GM18498 (cell line): ENCODE measurements at regions not wholly inside any gene's neighbourhood (a gene's known extent, or its start where the extent isn't known, plus 50 kb on each side); places are given as distances from the start of the nearest gene placed in this dataset.
"Not testable (repeated sequence)": the region's sequence is repeated elsewhere in the genome, so short reads cannot be mapped to it uniquely, and the experiment has no call there.

Experiments used
- ATAC-seq: cut with Tn5 transposase; IDR thresholded peaks from one replicate; pipeline ENCODE4 v1.9.1; 2021; ENCODE audit warnings: mild to moderate bottlenecking, moderate library complexity; ENCODE audit not compliant: unreplicated experiment

- ATAC-seq, result no peak
Measured at GRCh38 chr5:32534041-32534440, 51.3 kb upstream of the SUB1 start.

GRCh38 chr5:32531885-32532520, 53.4 kb upstream of the SUB1 start:
- ATAC-seq, result peak; percentile 69

DNA sequence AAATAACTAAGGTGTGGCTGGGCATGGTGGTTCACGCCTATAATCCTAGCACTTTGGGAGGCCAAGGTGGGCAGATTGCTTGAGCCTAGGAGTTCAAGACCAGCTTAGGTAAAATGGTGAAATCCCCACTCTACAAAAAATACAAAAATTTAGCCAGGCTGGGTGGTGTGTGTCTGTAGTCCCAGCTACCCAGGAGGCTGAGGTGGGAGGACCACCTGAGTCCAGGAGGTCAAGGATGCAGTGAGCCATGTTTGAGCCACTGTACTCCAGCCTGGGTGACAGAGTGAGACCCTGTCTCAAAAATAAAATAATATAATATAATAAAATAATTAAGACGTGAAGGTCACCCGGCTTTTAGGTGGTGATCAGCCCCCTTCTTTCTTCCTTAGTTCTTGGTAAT, 58.0 kb upstream of the SUB1 start:
- ATAC-seq, result not testable (repeated sequence)

DNA sequence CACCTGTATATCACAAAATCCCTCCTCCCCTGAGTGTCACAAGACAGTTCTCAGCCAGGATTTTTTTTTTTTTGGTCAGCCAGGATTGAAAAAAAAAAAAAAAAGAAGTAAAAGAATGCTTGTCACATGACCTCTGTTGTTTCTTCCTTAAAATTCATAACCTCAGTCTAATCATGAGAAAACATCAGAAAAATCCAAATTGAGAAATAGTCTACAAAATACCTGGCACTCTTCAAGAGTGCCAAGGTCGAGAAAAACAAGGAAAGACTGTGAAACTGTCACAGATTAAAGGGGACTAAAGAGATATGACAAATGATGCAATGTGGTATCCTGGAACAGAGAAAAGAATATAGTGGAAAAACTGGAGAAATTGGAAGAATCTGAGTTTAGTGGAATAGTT, 58.5 kb upstream of the SUB1 start:
- no peak for ATAC-seq

GRCh38 chr5:32523625-32524024, 61.7 kb upstream of the SUB1 start:
- no peak for ATAC-seq

DNA sequence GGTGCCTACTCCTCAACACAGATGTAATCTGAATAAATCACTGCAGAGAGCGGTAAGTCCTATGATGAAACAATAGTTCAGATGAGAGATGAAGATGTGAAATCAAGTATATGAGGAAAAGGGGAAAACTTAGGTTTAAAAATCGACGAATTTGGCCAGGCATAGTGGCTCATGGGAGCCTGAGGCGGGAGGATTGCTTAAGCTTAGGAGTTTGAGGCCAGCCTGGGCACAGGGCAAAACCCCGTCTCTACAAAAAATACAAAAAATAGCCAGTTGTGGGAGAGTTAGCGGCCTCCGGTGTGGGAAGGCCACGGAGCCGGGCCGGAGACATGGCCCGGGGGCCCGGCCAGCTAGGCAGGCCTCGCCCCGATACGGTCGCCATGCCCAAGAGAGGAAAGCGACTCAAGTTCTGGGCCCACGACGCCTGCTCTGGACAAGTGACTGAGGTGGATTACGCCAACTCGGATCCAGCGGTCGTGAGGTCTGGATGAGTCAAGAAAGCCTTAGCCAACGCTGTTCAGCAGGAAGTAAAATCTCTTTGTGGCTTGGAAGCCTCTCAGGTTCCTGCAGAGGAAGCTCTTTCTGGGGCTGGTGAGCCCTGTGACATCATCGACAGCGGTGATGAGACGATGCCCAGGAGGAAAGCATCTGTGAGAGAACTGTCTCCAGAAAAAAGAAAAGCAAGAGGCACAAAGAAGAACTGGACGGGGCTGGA, 62.8 kb upstream of the SUB1 start:
- ATAC-seq, result no peak

DNA sequence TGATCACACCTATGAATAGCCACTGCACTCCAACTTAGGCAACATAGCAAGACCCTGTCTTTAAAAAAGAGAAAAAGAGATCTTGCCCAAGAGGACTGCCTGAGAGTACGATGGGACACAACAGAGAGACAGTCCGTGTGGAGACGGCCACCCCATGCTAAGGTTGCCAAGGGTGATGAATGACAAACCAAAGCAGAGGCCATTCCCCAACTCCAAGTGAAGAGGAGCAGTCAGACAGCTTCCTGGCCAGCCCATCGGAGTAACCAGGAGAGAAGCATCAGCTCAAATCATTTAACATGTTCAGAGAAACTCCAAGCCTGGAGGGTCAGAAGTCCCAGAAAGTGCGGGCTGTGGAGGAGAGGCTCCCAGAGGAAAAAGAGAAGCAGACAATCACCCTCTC, 63.9 kb upstream of the SUB1 start:
- no peak for ATAC-seq

- no peak for ATAC-seq
Measured at GRCh38 chr5:32520972-32521371, 64.4 kb upstream of the SUB1 start.

GRCh38 chr5:32520356-32520755, 65.0 kb upstream of the SUB1 start:
- ATAC-seq, result no peak

- no peak for ATAC-seq
Measured at GRCh38 chr5:32519508-32519907, 65.8 kb upstream of the SUB1 start.

DNA sequence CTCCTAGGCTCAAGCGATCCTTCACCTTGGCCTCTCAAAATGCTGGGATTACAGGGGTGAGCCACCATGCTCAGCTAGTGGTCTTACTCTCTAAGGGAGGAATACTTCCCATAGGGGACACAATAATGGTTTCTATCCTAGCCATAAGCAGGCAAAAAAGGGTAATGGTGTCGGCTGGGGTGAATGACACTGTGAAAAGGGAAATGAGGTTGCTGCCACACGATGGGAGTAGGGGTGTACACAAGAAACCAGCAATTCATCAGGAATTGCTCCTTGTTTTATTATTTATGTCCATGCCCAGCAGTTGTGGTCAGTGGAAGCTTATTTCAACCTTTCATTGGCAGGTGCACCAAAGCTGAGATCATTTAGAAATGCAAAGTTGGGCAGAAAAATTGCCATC, 70.3 kb upstream of the ZFR start:
- ATAC-seq, result no peak

GRCh38 chr5:32512926-32513325, 68.4 kb upstream of the ZFR start:
- no peak for ATAC-seq

DNA sequence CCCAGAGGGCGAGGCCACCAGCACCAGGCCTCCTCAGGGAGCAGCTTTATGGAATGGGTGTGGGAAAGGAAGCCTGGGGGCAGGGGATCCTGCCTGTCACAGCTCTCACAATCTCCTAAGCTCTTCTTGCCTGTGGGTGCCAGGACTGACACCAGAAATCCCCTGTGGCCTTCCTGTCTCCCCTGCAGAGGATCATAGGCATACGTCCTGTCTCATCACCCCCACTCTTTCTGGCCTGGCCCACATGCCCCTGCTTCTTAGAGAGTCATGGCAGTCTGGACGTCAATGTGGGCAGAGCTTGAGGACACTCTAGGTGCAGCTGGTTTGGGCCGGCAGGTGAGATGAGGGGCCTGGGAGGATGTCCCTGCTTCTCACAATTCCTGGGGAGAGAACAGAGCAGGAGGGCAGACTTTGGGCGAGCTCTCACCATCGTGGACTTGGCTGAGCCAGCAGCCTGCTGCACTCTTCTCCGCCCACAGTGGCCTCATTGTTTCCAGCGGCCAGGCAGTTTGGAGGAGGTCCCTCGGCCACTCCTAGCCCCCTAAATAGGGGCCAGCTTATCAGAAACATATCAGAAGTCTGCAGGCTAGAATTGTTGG, 67.3 kb upstream of the ZFR start:
- ATAC-seq, result no peak

DNA sequence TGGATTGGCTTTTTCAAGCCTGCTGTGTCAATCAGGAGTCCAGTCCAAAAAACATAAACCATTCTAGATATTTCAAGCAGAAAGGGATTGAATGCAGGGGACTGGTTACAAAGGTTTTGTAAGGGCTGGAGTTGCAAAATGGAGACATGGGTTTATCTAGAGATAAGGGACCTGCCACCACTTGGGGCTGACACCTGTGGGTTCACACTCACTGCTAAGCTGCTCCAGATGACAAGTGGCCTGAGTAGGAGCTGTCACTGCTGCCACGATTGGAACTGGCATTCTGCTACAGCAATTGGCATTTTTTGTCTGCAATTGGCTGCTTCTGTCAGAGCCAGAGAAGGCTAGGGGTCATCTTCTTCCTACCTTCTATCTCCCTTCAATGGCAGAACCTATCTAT, 66.3 kb upstream of the ZFR start:
- no peak for ATAC-seq

- no peak for ATAC-seq
Measured at GRCh38 chr5:32508806-32509805, 64.6 kb upstream of the ZFR start.

DNA sequence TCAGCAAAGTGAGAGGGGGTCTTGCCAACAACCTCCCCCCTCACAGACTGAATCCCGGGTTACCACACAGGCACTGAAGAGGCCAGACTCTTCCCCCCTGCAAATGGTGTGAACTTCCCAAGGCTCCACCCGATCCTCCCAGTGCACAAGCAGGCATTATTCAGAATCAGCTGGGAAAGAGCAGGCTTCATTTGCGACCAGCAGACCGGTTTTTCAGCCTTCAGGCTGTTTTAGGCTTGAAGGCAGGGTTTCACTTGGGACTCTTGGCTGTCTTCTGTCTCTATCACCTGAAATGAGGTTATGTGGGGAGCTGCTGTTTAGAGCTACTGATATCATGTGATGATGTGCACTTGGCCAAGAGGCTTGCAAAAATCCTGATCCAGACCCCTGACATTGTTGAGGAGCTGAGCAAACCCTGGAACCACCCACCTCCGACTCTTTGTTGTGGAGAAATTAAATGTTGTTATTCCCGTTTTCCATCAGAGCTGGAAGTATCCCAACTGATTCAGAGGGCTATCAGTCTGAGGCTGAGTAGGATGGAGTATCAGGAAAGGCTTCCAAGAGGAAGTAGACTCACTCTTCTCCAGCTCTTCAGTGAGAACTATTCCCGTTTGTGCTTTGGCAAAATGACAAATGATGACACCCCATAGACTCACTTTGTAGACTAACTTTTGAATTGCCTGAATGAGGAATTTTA, 63.3 kb upstream of the ZFR start:
- no peak for ATAC-seq

GRCh38 chr5:32506799-32507198, 62.3 kb upstream of the ZFR start:
- no peak for ATAC-seq

DNA sequence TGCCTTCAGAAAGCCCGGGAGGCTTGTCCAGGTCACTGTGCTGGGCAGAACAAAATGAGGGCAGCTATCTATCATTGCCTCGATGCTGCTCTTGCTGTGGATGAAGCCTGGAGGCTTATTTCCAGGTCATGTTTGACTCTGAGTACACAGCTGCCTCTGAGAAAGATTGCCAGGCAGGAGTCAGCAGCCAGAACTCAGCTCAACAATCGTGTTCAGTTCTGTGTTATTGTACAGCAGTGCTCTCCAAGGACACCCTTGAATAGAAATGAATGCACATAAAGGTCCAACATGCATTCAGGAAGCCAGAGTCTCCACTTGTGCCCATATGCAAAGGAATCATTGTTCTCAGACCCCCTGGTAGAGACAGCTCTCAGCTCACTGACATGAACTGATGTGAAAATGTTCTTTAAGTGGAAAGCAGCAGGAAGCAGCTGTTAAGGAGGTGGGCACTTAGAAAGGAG, 61.7 kb upstream of the ZFR start:
- no peak for ATAC-seq

DNA sequence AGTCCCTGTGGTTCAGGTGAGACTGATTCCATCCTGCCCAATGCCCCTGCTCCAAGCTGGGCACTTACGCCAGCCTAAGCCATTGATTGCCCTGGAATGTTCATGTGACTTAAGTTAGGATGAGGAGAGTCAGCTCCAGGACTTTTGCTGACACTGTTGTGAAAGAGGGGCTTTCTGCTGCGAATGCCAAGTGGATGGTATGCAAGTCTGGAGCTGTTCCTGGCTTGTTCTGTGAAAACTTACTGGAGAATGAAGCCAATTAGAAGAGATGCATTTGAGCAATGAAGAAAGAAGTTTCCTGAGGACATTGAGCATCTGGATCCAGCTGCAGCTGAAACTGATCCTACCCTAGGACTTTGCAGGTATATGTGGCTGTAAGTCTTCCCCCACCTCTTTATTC, 61.2 kb upstream of the ZFR start:
- no peak for ATAC-seq

GRCh38 chr5:32504989-32505596, 60.6 kb upstream of the ZFR start:
- ATAC-seq, result no peak
